ENCODE measurements at regions not wholly inside any gene's neighbourhood (a gene's known extent, or its start where the extent isn't known, plus 50 kb on each side); places are given as distances from the start of the nearest gene placed in this dataset.
"Not testable (repeated sequence)": the region's sequence is repeated elsewhere in the genome, so short reads cannot be mapped to it uniquely, and the experiment has no call there.

GRCh38 chr2:82996217-82996616 lies 1462.9 kb downstream of the SUCLG1 start:
- no peaks in the 10 kb centered on the region for H3K9me3 ChIP-seq (ENCODE audit: low read depth)
- H3F3A ChIP-seq (ENCODE audit: insufficient read depth), result no peaks in the 10 kb centered on the region
- H3K9me2 ChIP-seq (ENCODE audit: insufficient read depth), result no peaks in the 10 kb centered on the region
- no peaks in the 10 kb centered on the region for H4K20me1 ChIP-seq (ENCODE audit: insufficient read depth)
- H3K9ac ChIP-seq, result no peak overlapping the region
- H3K27me3 ChIP-seq (replicated peaks; ENCODE audit: insufficient read depth), result no peaks in the 10 kb centered on the region
- H2AFZ ChIP-seq, result no peak overlapping the region
- TF ChIP-seq EZH2 (IDR thresholded peaks at IDR 0.05; ENCODE audit: insufficient read depth, poor library complexity, severe bottlenecking), result no peak
- no peak for TF ChIP-seq EZH2phosphoT487 (IDR thresholded peaks at IDR 0.05; ENCODE audit: insufficient read depth, low read depth)
- in situ Hi-C loops (cut with MboI), result no loop called here
- H3K27ac ChIP-seq, result no peak overlapping the region
- 14 to 19% methylated on average over 3 of the region's 3 CpGs for WGBS, 2 experiments (ENCODE audit: low coverage in 1 of 2, low lambda C conversion rate in 2 of 2, missing lambda C conversion rate in 2 of 2)
- H3K79me2 ChIP-seq (ENCODE audit: insufficient read depth), result no peaks in the 10 kb centered on the region
- H3K4me3 ChIP-seq, result no peak overlapping the region
- DNase-seq, result no peak
- no peaks in the 10 kb centered on the region for H3K36me3 ChIP-seq (ENCODE audit: low read depth)
- no peaks in the 10 kb centered on the region for H3K4me1 ChIP-seq (ENCODE audit: insufficient read depth)
- H3K4me2 ChIP-seq (ENCODE audit: unreplicated experiment), result no peak overlapping the region

GRCh38 chr2:82994151-82994550 lies 1464.9 kb downstream of the SUCLG1 start:
- Histone ChIP-seq H3K9ac (no peak overlapping the region), H3K79me2 (ENCODE audit: insufficient read depth) (no peaks in the 10 kb centered on the region), H3K4me3 (no peak overlapping the region), H3K36me3 (ENCODE audit: low read depth) (no peaks in the 10 kb centered on the region), H4K20me1 (ENCODE audit: insufficient read depth) (no peaks in the 10 kb centered on the region), H3F3A (ENCODE audit: insufficient read depth) (no peaks in the 10 kb centered on the region), H3K4me1 (ENCODE audit: insufficient read depth) (no peaks in the 10 kb centered on the region), H3K27me3 (replicated peaks; ENCODE audit: insufficient read depth) (no peaks in the 10 kb centered on the region), H3K9me3 (ENCODE audit: low read depth) (no peaks in the 10 kb centered on the region), H3K27ac (no peak overlapping the region), H2AFZ (no peak overlapping the region), H3K4me2 (ENCODE audit: unreplicated experiment) (no peak overlapping the region), H3K9me2 (ENCODE audit: insufficient read depth) (no peaks in the 10 kb centered on the region)
- 13 to 21% methylated on average over 2 of the region's 2 CpGs for WGBS, 2 experiments (ENCODE audit: low coverage in 1 of 2, low lambda C conversion rate in 2 of 2, missing lambda C conversion rate in 2 of 2)
- no peak for TF ChIP-seq EZH2phosphoT487 (IDR thresholded peaks at IDR 0.05; ENCODE audit: insufficient read depth, low read depth)
- TF ChIP-seq EZH2 (IDR thresholded peaks at IDR 0.05; ENCODE audit: insufficient read depth, poor library complexity, severe bottlenecking), result no peak
- in situ Hi-C loops (cut with MboI), result no loop called here
- DNase-seq, result no peak

- Histone ChIP-seq H4K20me1 (ENCODE audit: insufficient read depth) (no peaks in the 10 kb centered on the region), H3K36me3 (ENCODE audit: low read depth) (no peaks in the 10 kb centered on the region), H3K4me1 (ENCODE audit: insufficient read depth) (no peaks in the 10 kb centered on the region), H3K4me3 (no peak overlapping the region), H3K27ac (no peak overlapping the region), H3K9ac (no peak overlapping the region), H3K79me2 (ENCODE audit: insufficient read depth) (no peaks in the 10 kb centered on the region), H3K9me3 (ENCODE audit: low read depth) (no peaks in the 10 kb centered on the region), H3K27me3 (replicated peaks; ENCODE audit: insufficient read depth) (no peaks in the 10 kb centered on the region), H3K9me2 (ENCODE audit: insufficient read depth) (no peaks in the 10 kb centered on the region), H2AFZ (no peak overlapping the region), H3F3A (ENCODE audit: insufficient read depth) (no peaks in the 10 kb centered on the region), H3K4me2 (ENCODE audit: unreplicated experiment) (no peak overlapping the region)
- WGBS, 2 experiments (ENCODE audit: low coverage in 1 of 2, low lambda C conversion rate in 2 of 2, missing lambda C conversion rate in 2 of 2), result 3 to 4% methylated on average over 2 of the region's 2 CpGs
- in situ Hi-C loops (cut with MboI), result no loop called here
- DNase-seq, result no peak
- TF ChIP-seq EZH2phosphoT487 (IDR thresholded peaks at IDR 0.05; ENCODE audit: insufficient read depth, low read depth) (no peak), EZH2 (IDR thresholded peaks at IDR 0.05; ENCODE audit: insufficient read depth, poor library complexity, severe bottlenecking) (no peak)
Observed at GRCh38 chr2:82993609-82994008, 1465.5 kb downstream of the SUCLG1 start.

- Histone ChIP-seq H3K4me1 (ENCODE audit: insufficient read depth) (no peaks in the 10 kb centered on the region), H3K9me2 (ENCODE audit: insufficient read depth) (no peaks in the 10 kb centered on the region), H3K27ac (no peak overlapping the region), H3K27me3 (replicated peaks; ENCODE audit: insufficient read depth) (no peaks in the 10 kb centered on the region), H3K79me2 (ENCODE audit: insufficient read depth) (no peaks in the 10 kb centered on the region), H3F3A (ENCODE audit: insufficient read depth) (no peaks in the 10 kb centered on the region), H3K36me3 (ENCODE audit: low read depth) (no peaks in the 10 kb centered on the region), H3K9ac (no peak overlapping the region), H3K4me3 (no peak overlapping the region), H2AFZ (no peak overlapping the region), H3K4me2 (ENCODE audit: unreplicated experiment) (no peak overlapping the region), H4K20me1 (ENCODE audit: insufficient read depth) (no peaks in the 10 kb centered on the region), H3K9me3 (ENCODE audit: low read depth) (no peaks in the 10 kb centered on the region)
- in situ Hi-C loops (cut with MboI), result no loop called here
- DNase-seq, result no peak
- TF ChIP-seq EZH2 (IDR thresholded peaks at IDR 0.05; ENCODE audit: insufficient read depth, poor library complexity, severe bottlenecking), result no peak
- TF ChIP-seq EZH2phosphoT487 (IDR thresholded peaks at IDR 0.05; ENCODE audit: insufficient read depth, low read depth), result no peak
- WGBS, 2 experiments (ENCODE audit: low coverage in 1 of 2, low lambda C conversion rate in 2 of 2, missing lambda C conversion rate in 2 of 2), result 5 to 20% methylated on average over 2 of the region's 2 CpGs
Observed at GRCh38 chr2:82992968-82993367, 1466.1 kb downstream of the SUCLG1 start.

GRCh38 chr2:82987706-82988105 lies 1471.4 kb downstream of the SUCLG1 start:
- in situ Hi-C loops (cut with MboI); H2AFZ ChIP-seq; H4K20me1 ChIP-seq (ENCODE audit: insufficient read depth); H3K27me3 ChIP-seq (replicated peaks; ENCODE audit: insufficient read depth); H3K36me3 ChIP-seq (ENCODE audit: low read depth); H3K4me3 ChIP-seq; H3K4me1 ChIP-seq (ENCODE audit: insufficient read depth); H3F3A ChIP-seq (ENCODE audit: insufficient read depth); H3K9me2 ChIP-seq (ENCODE audit: insufficient read depth); H3K79me2 ChIP-seq (ENCODE audit: insufficient read depth); H3K4me2 ChIP-seq (ENCODE audit: unreplicated experiment); H3K9ac ChIP-seq; H3K9me3 ChIP-seq (ENCODE audit: low read depth); H3K27ac ChIP-seq; DNase-seq: not testable (repeated sequence)
- WGBS, 2 experiments (ENCODE audit: low coverage in 1 of 2, low lambda C conversion rate in 2 of 2, missing lambda C conversion rate in 2 of 2), result 59 to 65% methylated on average over 5 to 6 of the region's 6 CpGs

All from GM23248 (cell line).